ENCODE measurements at regions not wholly inside any gene's neighbourhood (a gene's known extent, or its start where the extent isn't known, plus 50 kb on each side); places are given as distances from the start of the nearest gene placed in this dataset.
"Not testable (repeated sequence)": the region's sequence is repeated elsewhere in the genome, so short reads cannot be mapped to it uniquely, and the experiment has no call there.

GRCh38 chr3:88882121-88882520, 225.3 kb upstream of the EPHA3 start:
- no peak overlapping the region for H3K27ac Mint-ChIP-seq (ENCODE audit: unreplicated experiment)
- no peaks in the 10 kb centered on the region for H3K36me3 Mint-ChIP-seq (ENCODE audit: insufficient read depth, unreplicated experiment)
- H3K9me3 ChIP-seq, result no peaks in the 10 kb centered on the region
- no peaks in the 10 kb centered on the region for H3K36me3 ChIP-seq (ENCODE audit: control insufficient read depth, insufficient read depth, low read length)
- no peak overlapping the region for H3K4me3 Mint-ChIP-seq (ENCODE audit: unreplicated experiment)
- TF ChIP-seq CTCF (IDR thresholded peaks at IDR 0.05; ENCODE audit: insufficient read depth in 1 of 2, low read depth in 1 of 2, low read length in 1 of 2, severe bottlenecking in 1 of 2, unreplicated experiment in 1 of 2), result no peak
- H3K9me3 Mint-ChIP-seq (ENCODE audit: unreplicated experiment), result no peaks in the 10 kb centered on the region
- ChIA-PET CTCF (no interaction called here), POLR2A (no interaction called here)
- BruUV-seq (replicated peaks), result no TSS peak
- intact Hi-C loops (cut with micrococcal nuclease; ENCODE audit: unreplicated experiment), result no loop called here
- H3K4me1 ChIP-seq, result no peaks in the 10 kb centered on the region
- H3K4me3 ChIP-seq (ENCODE audit: low read depth, low read length), result no peak overlapping the region
- H3K27me3 ChIP-seq (replicated peaks; ENCODE audit: control insufficient read depth, insufficient read depth, low read length), result no peaks in the 10 kb centered on the region
- no peak for DNase-seq
- no peaks in the 10 kb centered on the region for H3K27me3 Mint-ChIP-seq (ENCODE audit: insufficient read depth, unreplicated experiment)
- no peaks in the 10 kb centered on the region for H3K4me1 Mint-ChIP-seq (ENCODE audit: low read depth, unreplicated experiment)

- H3K4me1 Mint-ChIP-seq (ENCODE audit: low read depth, unreplicated experiment); H3K4me3 Mint-ChIP-seq (ENCODE audit: unreplicated experiment); H3K9me3 ChIP-seq; H3K27me3 ChIP-seq (replicated peaks; ENCODE audit: control insufficient read depth, insufficient read depth, low read length); H3K36me3 ChIP-seq (ENCODE audit: control insufficient read depth, insufficient read depth, low read length); DNase-seq; H3K36me3 Mint-ChIP-seq (ENCODE audit: insufficient read depth, unreplicated experiment); H3K4me3 ChIP-seq (ENCODE audit: low read depth, low read length); POLR2A ChIA-PET; intact Hi-C loops (cut with micrococcal nuclease; ENCODE audit: unreplicated experiment); BruUV-seq (replicated peaks); H3K9me3 Mint-ChIP-seq (ENCODE audit: unreplicated experiment); H3K27me3 Mint-ChIP-seq (ENCODE audit: insufficient read depth, unreplicated experiment); CTCF ChIA-PET; H3K27ac Mint-ChIP-seq (ENCODE audit: unreplicated experiment); H3K4me1 ChIP-seq: not testable (repeated sequence)
These were observed 220.8 kb upstream of the EPHA3 start for GRCh38 chr3:88886624-88887023.

- H3K27me3 Mint-ChIP-seq (ENCODE audit: insufficient read depth, unreplicated experiment), result no peaks in the 10 kb centered on the region
- H3K36me3 ChIP-seq (ENCODE audit: control insufficient read depth, insufficient read depth, low read length), result no peaks in the 10 kb centered on the region
- no peak overlapping the region for H3K4me3 ChIP-seq (ENCODE audit: low read depth, low read length)
- POLR2A ChIA-PET, result no interaction called here
- H3K27me3 ChIP-seq (replicated peaks; ENCODE audit: control insufficient read depth, insufficient read depth, low read length), result no peaks in the 10 kb centered on the region
- H3K36me3 Mint-ChIP-seq (ENCODE audit: insufficient read depth, unreplicated experiment), result no peaks in the 10 kb centered on the region
- CTCF ChIA-PET, result no interaction called here
- no TSS peak for BruUV-seq (replicated peaks)
- no peaks in the 10 kb centered on the region for H3K4me1 Mint-ChIP-seq (ENCODE audit: low read depth, unreplicated experiment)
- no peaks in the 10 kb centered on the region for H3K9me3 ChIP-seq
- no peak overlapping the region for H3K27ac Mint-ChIP-seq (ENCODE audit: unreplicated experiment)
- H3K4me3 Mint-ChIP-seq (ENCODE audit: unreplicated experiment), result no peak overlapping the region
- intact Hi-C loops (cut with micrococcal nuclease; ENCODE audit: unreplicated experiment), result no loop called here
- no peak for DNase-seq
- H3K4me1 ChIP-seq, result no peaks in the 10 kb centered on the region
- no peaks in the 10 kb centered on the region for H3K9me3 Mint-ChIP-seq (ENCODE audit: unreplicated experiment)
- no peak for TF ChIP-seq CTCF (IDR thresholded peaks at IDR 0.05; ENCODE audit: insufficient read depth in 1 of 2, low read depth in 1 of 2, low read length in 1 of 2, severe bottlenecking in 1 of 2, unreplicated experiment in 1 of 2)
These were observed 211.4 kb upstream of the EPHA3 start for GRCh38 chr3:88896026-88896425.

- Mint-ChIP-seq H3K27me3 (ENCODE audit: insufficient read depth, unreplicated experiment) (peaks cover 3% of the 10 kb centered on the region), H3K4me1 (ENCODE audit: low read depth, unreplicated experiment) (no peaks in the 10 kb centered on the region), H3K36me3 (ENCODE audit: insufficient read depth, unreplicated experiment) (no peaks in the 10 kb centered on the region), H3K27ac (ENCODE audit: unreplicated experiment) (no peak overlapping the region), H3K9me3 (ENCODE audit: unreplicated experiment) (no peaks in the 10 kb centered on the region), H3K4me3 (ENCODE audit: unreplicated experiment) (no peak overlapping the region)
- ChIA-PET POLR2A (no interaction called here), CTCF (no interaction called here)
- intact Hi-C loops (cut with micrococcal nuclease; ENCODE audit: unreplicated experiment), result no loop called here
- H3K9me3 ChIP-seq, result no peaks in the 10 kb centered on the region
- no TSS peak for BruUV-seq (replicated peaks)
- no peaks in the 10 kb centered on the region for H3K4me1 ChIP-seq
- no peaks in the 10 kb centered on the region for H3K36me3 ChIP-seq (ENCODE audit: control insufficient read depth, insufficient read depth, low read length)
- no peaks in the 10 kb centered on the region for H3K27me3 ChIP-seq (replicated peaks; ENCODE audit: control insufficient read depth, insufficient read depth, low read length)
- no peak for TF ChIP-seq CTCF (IDR thresholded peaks at IDR 0.05; ENCODE audit: insufficient read depth in 1 of 2, low read depth in 1 of 2, low read length in 1 of 2, severe bottlenecking in 1 of 2, unreplicated experiment in 1 of 2)
- no peak for DNase-seq
- no peak overlapping the region for H3K4me3 ChIP-seq (ENCODE audit: low read depth, low read length)
These were observed 195.0 kb upstream of the EPHA3 start for GRCh38 chr3:88912294-88912877.

All from Caco-2 (cell line).